GM23338 (cell line): ENCODE measurements at regions not wholly inside any gene's neighbourhood (a gene's known extent, or its start where the extent isn't known, plus 50 kb on each side); places are given as distances from the start of the nearest gene placed in this dataset.

Source experiments
- EZH2 ChIP-seq: fragments of 200-600 bp; sonication (generic); IDR thresholded peaks from one replicate; pipeline ENCODE4 v1.8.0; 2017; ENCODE audit warnings: antibody characterized with exemption, mild to moderate bottlenecking, low read depth; ENCODE audit not compliant: unreplicated experiment
- JUNB ChIP-seq: IDR thresholded peaks from one replicate; pipeline ENCODE4 v1.6.1; 2016; ENCODE audit warnings: antibody characterized with exemption; ENCODE audit not compliant: unreplicated experiment
- TF ChIP-seq, protein P1 (sequence below), 2 experiments: fragments of 200-600 bp in 1 of 2; sonication (generic) in 1 of 2; conservative IDR thresholded peaks; 2 replicates each; pipeline versions ENCODE4 v1.5.1 to v1.6.1; 2016 to 2017; ENCODE audit warnings: antibody characterized with exemption in 2 of 2, low read depth in 2 of 2, mild to moderate bottlenecking in 2 of 2, moderate library complexity in 1 of 2

DNA sequence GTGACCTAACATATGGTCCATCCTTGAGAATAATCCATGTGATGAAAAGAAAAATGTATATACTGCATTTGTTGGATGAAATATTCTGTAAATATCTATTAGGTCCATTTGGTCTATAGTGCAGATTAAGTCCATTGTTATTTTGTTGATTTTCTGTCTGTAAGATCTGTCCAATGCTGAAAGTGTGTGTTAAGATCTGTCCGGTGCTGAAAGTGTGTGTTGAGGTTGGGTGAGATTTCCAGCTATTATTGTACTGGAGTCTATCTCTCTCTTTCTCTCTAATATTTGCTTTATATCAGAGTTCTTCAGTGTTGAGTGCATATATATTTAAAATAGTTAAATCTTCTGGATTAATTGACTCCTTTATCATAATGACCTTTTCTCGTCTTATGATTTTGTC is 828.8 kb upstream of the CRIM1 start:
- no peak for TF ChIP-seq EZH2
- TF ChIP-seq, protein P1, sequence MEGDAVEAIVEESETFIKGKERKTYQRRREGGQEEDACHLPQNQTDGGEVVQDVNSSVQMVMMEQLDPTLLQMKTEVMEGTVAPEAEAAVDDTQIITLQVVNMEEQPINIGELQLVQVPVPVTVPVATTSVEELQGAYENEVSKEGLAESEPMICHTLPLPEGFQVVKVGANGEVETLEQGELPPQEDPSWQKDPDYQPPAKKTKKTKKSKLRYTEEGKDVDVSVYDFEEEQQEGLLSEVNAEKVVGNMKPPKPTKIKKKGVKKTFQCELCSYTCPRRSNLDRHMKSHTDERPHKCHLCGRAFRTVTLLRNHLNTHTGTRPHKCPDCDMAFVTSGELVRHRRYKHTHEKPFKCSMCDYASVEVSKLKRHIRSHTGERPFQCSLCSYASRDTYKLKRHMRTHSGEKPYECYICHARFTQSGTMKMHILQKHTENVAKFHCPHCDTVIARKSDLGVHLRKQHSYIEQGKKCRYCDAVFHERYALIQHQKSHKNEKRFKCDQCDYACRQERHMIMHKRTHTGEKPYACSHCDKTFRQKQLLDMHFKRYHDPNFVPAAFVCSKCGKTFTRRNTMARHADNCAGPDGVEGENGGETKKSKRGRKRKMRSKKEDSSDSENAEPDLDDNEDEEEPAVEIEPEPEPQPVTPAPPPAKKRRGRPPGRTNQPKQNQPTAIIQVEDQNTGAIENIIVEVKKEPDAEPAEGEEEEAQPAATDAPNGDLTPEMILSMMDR (conservative IDR thresholded peaks at IDR 0.05; ENCODE audit: low read depth in 2 of 2): no peak
- TF ChIP-seq JUNB: no peak
